Caco-2 (cell line): ENCODE measurements at regions not wholly inside any gene's neighbourhood (a gene's known extent, or its start where the extent isn't known, plus 50 kb on each side); places are given as distances from the start of the nearest gene placed in this dataset.
"Not testable (repeated sequence)": the region's sequence is repeated elsewhere in the genome, so short reads cannot be mapped to it uniquely, and the experiment has no call there.

ENCODE experiments used
- BruUV-seq: library from RNA; stranded (reverse); fragments of 400-500 nt; replicated peaks from 2 replicates; lab custom pipeline; 2021; lab: Mats Ljungman, UMichigan
- CTCF ChIA-PET: fragments of 300-600 bp; sonication (Branson Sonifier 250); formaldehyde crosslinking; loops from one replicate; lab custom pipeline; 2022; ENCODE audit warnings: antibody characterized with exemption; lab: Charles Lee
- POLR2A ChIA-PET: fragments of 300-600 bp; sonication (Branson Sonifier 250); formaldehyde crosslinking; loops from one replicate; lab custom pipeline; 2022; ENCODE audit warnings: antibody characterized with exemption; lab: Charles Lee
- DNase-seq, 2 experiments: peaks; one replicate each; pipeline versions ENCODE4 v3.0.0 to v3.0.0-alpha.2; 2020 to 2022
- H3K27me3 ChIP-seq: replicated peaks from 2 replicates; pipeline ENCODE4 v1.6.0; 2011; ENCODE audit warnings: low read length; ENCODE audit not compliant: control insufficient read depth, insufficient read depth
- H3K36me3 ChIP-seq: 2 replicates; pipeline ENCODE4 v1.5.1; 2011; ENCODE audit warnings: low read length; ENCODE audit not compliant: control insufficient read depth, insufficient read depth
- H3K4me1 ChIP-seq: fragments of 250-450 bp; sonication (Bioruptor Pico); 2 replicates; pipeline ENCODE4 v1.5.1; 2020; ENCODE audit warnings: mild to moderate bottlenecking
- H3K4me3 ChIP-seq: 2 replicates; pipeline ENCODE4 v1.5.1; 2011; ENCODE audit warnings: low read depth, mild to moderate bottlenecking, control low read depth, low read length
- H3K9me3 ChIP-seq: fragments of 250-450 bp; sonication (Bioruptor Pico); 2 replicates; pipeline ENCODE4 v1.5.1; 2020; ENCODE audit warnings: mild to moderate bottlenecking, moderate library complexity
- H3K27ac Mint-ChIP-seq: one replicate; pipeline ENCODE4 v1.8.0; 2022; ENCODE audit warnings: mixed read lengths; ENCODE audit not compliant: unreplicated experiment
- H3K27me3 Mint-ChIP-seq: one replicate; pipeline ENCODE4 v1.8.0; 2022; ENCODE audit warnings: mixed read lengths; ENCODE audit not compliant: insufficient read depth, unreplicated experiment
- H3K36me3 Mint-ChIP-seq: one replicate; pipeline ENCODE4 v1.8.0; 2022; ENCODE audit warnings: mild to moderate bottlenecking, mixed read lengths; ENCODE audit not compliant: insufficient read depth, unreplicated experiment
- H3K4me1 Mint-ChIP-seq: one replicate; pipeline ENCODE4 v1.8.0; 2022; ENCODE audit warnings: low read depth, mixed read lengths; ENCODE audit not compliant: unreplicated experiment
- H3K4me3 Mint-ChIP-seq: one replicate; pipeline ENCODE4 v1.8.0; 2022; ENCODE audit warnings: mild to moderate bottlenecking, moderate library complexity, mixed read lengths; ENCODE audit not compliant: unreplicated experiment
- H3K9me3 Mint-ChIP-seq: one replicate; pipeline ENCODE4 v1.8.0; 2022; ENCODE audit warnings: mixed read lengths; ENCODE audit not compliant: unreplicated experiment
- CTCF ChIP-seq, 2 experiments: fragments of 200-600 bp in 1 of 2; IDR thresholded peaks; 1 replicate in 1 of 2; 2 replicates in 1 of 2; pipeline versions ENCODE4 v1.5.1 to v1.8.0; 2011 to 2022; ENCODE audit warnings: antibody characterized with exemption in 1 of 2, control low read depth in 1 of 2, inconsistent platforms in 1 of 2, low read depth in 1 of 2, low read length in 1 of 2, mild to moderate bottlenecking in 1 of 2, moderate library complexity in 1 of 2; ENCODE audit not compliant: insufficient read depth in 1 of 2, severe bottlenecking in 1 of 2, unreplicated experiment in 1 of 2
- intact Hi-C: fragments of 100-400 bp; cut with micrococcal nuclease; formaldehyde crosslinking; loops from one replicate; pipeline ENCODE4 v1.10.0; 2022; ENCODE audit not compliant: unreplicated experiment

- intact Hi-C loops = no loop called here
- Histone ChIP-seq H3K27me3 (no peaks in the 10 kb centered on the region), H3K9me3 (no peaks in the 10 kb centered on the region), H3K36me3 (no peaks in the 10 kb centered on the region), H3K4me1 (no peaks in the 10 kb centered on the region), H3K4me3 (no peak overlapping the region)
- no peak for DNase-seq
- ChIA-PET CTCF (no interaction called here), POLR2A (no interaction called here)
- Mint-ChIP-seq H3K27ac (no peak overlapping the region), H3K9me3 (peaks cover 26% of the 10 kb centered on the region), H3K36me3 (no peaks in the 10 kb centered on the region), H3K4me1 (no peaks in the 10 kb centered on the region), H3K27me3 (no peaks in the 10 kb centered on the region), H3K4me3 (no peak overlapping the region)
- TF ChIP-seq CTCF (IDR thresholded peaks at IDR 0.05; ENCODE audit: insufficient read depth in 1 of 2, low read depth in 1 of 2, low read length in 1 of 2, severe bottlenecking in 1 of 2, unreplicated experiment in 1 of 2) = no peak
- BruUV-seq = no TSS peak
Observed at GRCh38 chr5:92208265-92208664, 825.1 kb upstream of the ARRDC3 start.

- Histone ChIP-seq H3K9me3 (no peaks in the 10 kb centered on the region), H3K36me3 (no peaks in the 10 kb centered on the region), H3K4me1 (no peaks in the 10 kb centered on the region), H3K27me3 (no peaks in the 10 kb centered on the region), H3K4me3 (no peak overlapping the region)
- BruUV-seq = no TSS peak
- CTCF ChIA-PET = no interaction called here
- Mint-ChIP-seq H3K27me3 (no peaks in the 10 kb centered on the region), H3K4me3 (no peak overlapping the region), H3K36me3 (no peaks in the 10 kb centered on the region), H3K27ac (no peak overlapping the region), H3K9me3 (peaks cover 21% of the 10 kb centered on the region), H3K4me1 (no peaks in the 10 kb centered on the region)
- TF ChIP-seq CTCF (IDR thresholded peaks at IDR 0.05; ENCODE audit: insufficient read depth in 1 of 2, low read depth in 1 of 2, low read length in 1 of 2, severe bottlenecking in 1 of 2, unreplicated experiment in 1 of 2) = no peak
- POLR2A ChIA-PET = no interaction called here
- intact Hi-C loops = no loop called here
- no peak for DNase-seq
Observed at GRCh38 chr5:92207151-92207550, 824.0 kb upstream of the ARRDC3 start.

GRCh38 chr5:92206681-92207080 lies 823.6 kb upstream of the ARRDC3 start:
- Histone ChIP-seq H3K4me3 (no peak overlapping the region), H3K4me1 (no peaks in the 10 kb centered on the region), H3K9me3 (no peaks in the 10 kb centered on the region), H3K36me3 (no peaks in the 10 kb centered on the region), H3K27me3 (no peaks in the 10 kb centered on the region)
- Mint-ChIP-seq H3K9me3 (peaks cover 16% of the 10 kb centered on the region), H3K36me3 (no peaks in the 10 kb centered on the region), H3K27me3 (no peaks in the 10 kb centered on the region), H3K27ac (no peak overlapping the region), H3K4me3 (no peak overlapping the region), H3K4me1 (no peaks in the 10 kb centered on the region)
- TF ChIP-seq CTCF (IDR thresholded peaks at IDR 0.05; ENCODE audit: insufficient read depth in 1 of 2, low read depth in 1 of 2, low read length in 1 of 2, severe bottlenecking in 1 of 2, unreplicated experiment in 1 of 2) = no peak
- DNase-seq = no peak
- intact Hi-C loops = no loop called here
- no TSS peak for BruUV-seq
- POLR2A ChIA-PET = no interaction called here
- CTCF ChIA-PET = no interaction called here

- POLR2A ChIA-PET, H3K9me3 ChIP-seq, BruUV-seq, H3K4me1 ChIP-seq, H3K27me3 Mint-ChIP-seq, H3K4me1 Mint-ChIP-seq, intact Hi-C loops, CTCF ChIA-PET, H3K36me3 ChIP-seq, H3K36me3 Mint-ChIP-seq, H3K9me3 Mint-ChIP-seq, H3K27me3 ChIP-seq: not testable (repeated sequence)
- DNase-seq = peak in 1 of 2 experiments; percentile 12
- H3K4me3 Mint-ChIP-seq = peak overlapping the region; percentile 73
- H3K27ac Mint-ChIP-seq = peak overlapping the region; percentile 88
- H3K4me3 ChIP-seq = peak overlapping the region; percentile 23
Observed at GRCh38 chr5:92199035-92199434, 815.9 kb upstream of the ARRDC3 start.
